ENCODE measurements at regions not wholly inside any gene's neighbourhood (a gene's known extent, or its start where the extent isn't known, plus 50 kb on each side); places are given as distances from the start of the nearest gene placed in this dataset.

GRCh38 chr10:10777723-10778122 lies 239.9 kb upstream of the CELF2 start:
- intact Hi-C loops (cut with DNase I) = no loop called here
- no peak for ATAC-seq
- H3K27me3 ChIP-seq = no peaks in the 10 kb centered on the region

GRCh38 chr10:10778959-10779358 lies 238.7 kb upstream of the CELF2 start:
- TF ChIP-seq CTCF (IDR thresholded peaks at IDR 0.05) = no peak
- H3K36me3 ChIP-seq = no peaks in the 10 kb centered on the region
- H3K27me3 ChIP-seq = no peaks in the 10 kb centered on the region
- no peak for DNase-seq
- intact Hi-C loops (cut with DNase I) = no loop called here
- no peak overlapping the region for H3K27ac ChIP-seq
- no peak for ATAC-seq
- H3K9me3 ChIP-seq = no peaks in the 10 kb centered on the region
- no peaks in the 10 kb centered on the region for H3K4me1 ChIP-seq
- H3K4me3 ChIP-seq = no peak overlapping the region

More at GRCh38 chr10:10777723-10778122, 239.9 kb upstream of the CELF2 start:
- Histone ChIP-seq H3K4me1 (no peaks in the 10 kb centered on the region), H3K36me3 (no peaks in the 10 kb centered on the region), H3K9me3 (no peaks in the 10 kb centered on the region), H3K4me3 (no peak overlapping the region), H3K27ac (no peak overlapping the region)
- no peak for DNase-seq
- no peak for TF ChIP-seq CTCF (IDR thresholded peaks at IDR 0.05)

- Histone ChIP-seq H3K27me3 (no peaks in the 10 kb centered on the region), H3K36me3 (no peaks in the 10 kb centered on the region), H3K4me1 (no peaks in the 10 kb centered on the region), H3K27ac (no peak overlapping the region), H3K9me3 (no peaks in the 10 kb centered on the region), H3K4me3 (no peak overlapping the region)
- no peak for ATAC-seq
- no peak for TF ChIP-seq CTCF (IDR thresholded peaks at IDR 0.05)
- DNase-seq = no peak
- intact Hi-C loops (cut with DNase I) = no loop called here
Measured at GRCh38 chr10:10779511-10779910, 238.2 kb upstream of the CELF2 start.

GRCh38 chr10:10780746-10781145 lies 236.9 kb upstream of the CELF2 start:
- DNase-seq = no peak
- Histone ChIP-seq H3K27ac (no peak overlapping the region), H3K36me3 (no peaks in the 10 kb centered on the region), H3K4me3 (no peak overlapping the region), H3K4me1 (peaks cover 6% of the 10 kb centered on the region), H3K9me3 (no peaks in the 10 kb centered on the region), H3K27me3 (no peaks in the 10 kb centered on the region)
- intact Hi-C loops (cut with DNase I) = no loop called here
- no peak for ATAC-seq
- TF ChIP-seq CTCF (IDR thresholded peaks at IDR 0.05) = no peak

GRCh38 chr10:10782603-10783002 lies 235.1 kb upstream of the CELF2 start:
- Histone ChIP-seq H3K27me3 (no peaks in the 10 kb centered on the region), H3K36me3 (no peaks in the 10 kb centered on the region), H3K9me3 (no peaks in the 10 kb centered on the region), H3K4me1 (peaks cover 19% of the 10 kb centered on the region), H3K27ac (no peak overlapping the region), H3K4me3 (no peak overlapping the region)
- ATAC-seq (no peak), DNase-seq (no peak)
- intact Hi-C loops (cut with DNase I) = no loop called here
- no peak for TF ChIP-seq CTCF (IDR thresholded peaks at IDR 0.05)

- DNase-seq (no peak), ATAC-seq (peak; percentile 35)
- no peaks in the 10 kb centered on the region for H3K27me3 ChIP-seq
- no peak for TF ChIP-seq CTCF (IDR thresholded peaks at IDR 0.05)
- no peak overlapping the region for H3K4me3 ChIP-seq
- H3K9me3 ChIP-seq = no peaks in the 10 kb centered on the region
- no peaks in the 10 kb centered on the region for H3K36me3 ChIP-seq
- intact Hi-C loops (cut with DNase I) = no loop called here
- peaks cover 25% of the 10 kb centered on the region for H3K4me1 ChIP-seq
- peak overlapping the region; percentile 38 for H3K27ac ChIP-seq
Measured at GRCh38 chr10:10785627-10786026, 232.0 kb upstream of the CELF2 start.
